GM19239 (cell line): ENCODE measurements at regions not wholly inside any gene's neighbourhood (a gene's known extent, or its start where the extent isn't known, plus 50 kb on each side); places are given as distances from the start of the nearest gene placed in this dataset.
"Not testable (repeated sequence)": the region's sequence is repeated elsewhere in the genome, so short reads cannot be mapped to it uniquely, and the experiment has no call there.

Source experiments
- DNase-seq: peaks from one replicate; pipeline ENCODE4 v3.0.0; 2011; ENCODE audit warnings: low spot score; ENCODE audit not compliant: insufficient read length
- FAIRE-seq: peaks from 2 replicates; lab custom pipeline; 2011; peaks lifted over from hg19 to GRCh38; lab: Jason Lieb, UNC

DNA sequence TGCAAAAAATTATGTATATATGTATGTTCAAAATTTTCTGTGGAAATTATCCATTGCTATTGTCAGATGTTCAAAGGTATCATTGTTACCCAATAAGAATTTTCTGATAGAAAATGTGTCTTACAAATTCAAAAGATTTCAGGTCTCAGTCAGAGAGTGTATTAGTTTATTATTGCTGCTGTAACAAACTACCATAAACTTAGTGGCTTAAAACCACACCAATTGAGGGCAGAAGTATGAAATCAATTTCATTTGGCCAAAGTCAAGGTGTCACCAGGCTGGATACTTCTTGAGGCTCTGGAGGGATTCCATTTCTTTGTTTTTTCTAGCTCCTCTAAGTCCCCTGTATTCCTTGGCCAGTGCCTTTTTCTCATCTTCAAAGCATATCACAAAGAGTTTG lies 914.4 kb upstream of the ROBO1 start:
- FAIRE-seq (no peak), DNase-seq (no peak)

DNA sequence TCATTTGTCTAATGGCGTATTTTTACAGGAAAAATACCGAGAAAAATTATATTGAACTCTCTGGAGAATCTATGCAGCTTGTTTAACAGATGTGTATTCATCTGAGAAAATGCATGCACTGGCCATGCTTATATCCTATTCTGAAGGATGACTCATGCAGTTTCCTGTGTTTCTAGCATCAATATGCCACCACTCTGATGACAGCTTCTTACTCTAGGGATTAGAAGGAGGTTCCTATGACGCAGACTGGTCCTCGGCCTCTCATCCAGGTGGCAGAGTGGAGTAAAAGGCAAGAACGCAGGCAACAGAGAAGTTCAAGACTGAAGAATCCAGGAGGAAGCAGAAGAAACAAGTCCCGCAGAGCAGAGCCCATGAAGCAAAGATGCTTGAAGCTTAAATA lies 910.0 kb upstream of the ROBO1 start:
- FAIRE-seq (no peak), DNase-seq (no peak)

DNA sequence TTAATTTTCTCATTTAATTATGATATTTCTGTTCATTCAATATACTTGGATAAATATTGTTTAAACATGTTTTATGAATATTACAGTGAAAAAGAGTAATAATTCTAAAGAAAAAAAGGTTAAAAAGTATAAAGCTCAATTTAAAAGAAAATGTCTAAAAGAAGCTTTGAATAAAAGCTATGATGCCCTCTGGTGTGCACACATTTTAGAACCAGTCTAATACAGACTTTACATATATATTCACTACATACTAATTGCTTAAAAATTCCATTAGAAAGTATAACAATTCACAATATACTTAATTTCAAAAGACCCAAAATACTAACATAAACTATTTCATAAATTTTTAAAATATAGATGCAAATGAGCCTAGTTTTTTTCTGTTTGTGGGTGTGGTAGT lies 909.1 kb upstream of the ROBO1 start:
- FAIRE-seq (no peak), DNase-seq (no peak)

DNA sequence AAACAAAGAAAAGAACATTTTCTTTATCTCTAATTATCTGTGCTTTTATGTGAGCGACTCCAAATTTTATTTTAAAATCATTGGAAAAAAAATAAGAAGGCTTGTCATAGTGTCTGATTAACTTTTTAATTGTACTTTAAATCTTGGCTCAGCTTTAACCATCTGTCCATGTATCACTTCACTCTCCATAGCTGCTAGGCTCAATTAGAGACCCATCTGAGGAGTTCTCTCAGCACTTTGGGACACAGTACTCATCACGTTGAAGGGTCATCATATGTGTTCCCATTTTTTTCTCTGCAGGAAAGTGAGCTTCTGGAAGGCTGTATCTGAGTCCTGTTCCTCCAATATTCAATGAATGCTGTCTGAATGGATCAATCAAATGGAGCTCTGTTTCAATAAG lies 908.5 kb upstream of the ROBO1 start:
- no peak for FAIRE-seq
- no peak for DNase-seq

DNA sequence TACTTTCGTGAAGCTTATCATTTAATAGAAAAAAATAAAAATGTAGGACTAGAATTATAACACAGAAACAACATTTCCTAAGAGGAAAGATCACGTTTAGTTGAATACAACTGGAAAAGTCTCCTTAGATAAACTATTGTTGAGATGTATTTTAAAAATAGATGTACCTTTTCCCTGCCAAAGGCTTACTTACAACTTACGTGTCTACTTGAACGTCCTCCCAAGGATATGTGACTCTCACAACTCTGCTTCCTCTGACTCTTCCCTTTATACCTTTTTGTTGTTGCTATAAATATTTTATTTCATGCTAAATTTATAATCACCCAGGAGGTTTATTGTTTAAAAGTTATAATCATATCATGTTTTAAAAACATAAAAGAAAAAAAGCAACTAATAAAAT lies 908.0 kb upstream of the ROBO1 start:
- DNase-seq, result no peak
- FAIRE-seq, result no peak

DNA sequence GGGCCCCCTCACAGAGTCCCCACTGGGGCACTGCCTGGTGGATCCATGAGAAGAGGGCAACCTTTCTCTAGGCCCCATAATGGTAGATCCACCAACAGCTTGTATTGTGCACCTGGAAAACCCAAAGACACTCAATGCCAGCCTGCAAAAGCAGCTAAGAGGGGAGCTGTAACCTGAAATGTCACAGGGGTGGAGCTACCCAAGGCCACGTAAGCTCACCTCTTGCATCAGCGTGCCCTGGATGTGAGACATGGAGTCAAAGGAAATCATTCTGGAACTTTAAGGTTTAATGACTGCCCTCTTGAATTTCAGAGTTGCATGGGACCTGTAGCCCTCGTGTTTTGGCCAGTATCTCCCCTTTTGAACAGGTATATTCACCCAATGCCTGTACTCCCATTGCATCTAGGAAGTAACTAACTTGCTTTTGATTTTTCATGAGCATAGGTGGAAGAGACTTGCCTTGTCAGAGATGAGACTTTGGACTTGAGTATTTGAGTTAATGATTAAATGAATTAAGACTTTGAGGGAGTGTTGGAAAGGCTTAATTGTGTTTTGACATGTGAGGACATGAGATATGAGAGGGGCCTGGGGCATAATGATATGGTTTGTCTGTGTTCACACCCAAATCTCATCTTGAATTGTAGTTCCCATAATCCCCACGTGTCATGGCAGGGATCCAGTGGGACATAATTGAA lies 900.9 kb upstream of the ROBO1 start:
- DNase-seq (no peak), FAIRE-seq (no peak)

DNA sequence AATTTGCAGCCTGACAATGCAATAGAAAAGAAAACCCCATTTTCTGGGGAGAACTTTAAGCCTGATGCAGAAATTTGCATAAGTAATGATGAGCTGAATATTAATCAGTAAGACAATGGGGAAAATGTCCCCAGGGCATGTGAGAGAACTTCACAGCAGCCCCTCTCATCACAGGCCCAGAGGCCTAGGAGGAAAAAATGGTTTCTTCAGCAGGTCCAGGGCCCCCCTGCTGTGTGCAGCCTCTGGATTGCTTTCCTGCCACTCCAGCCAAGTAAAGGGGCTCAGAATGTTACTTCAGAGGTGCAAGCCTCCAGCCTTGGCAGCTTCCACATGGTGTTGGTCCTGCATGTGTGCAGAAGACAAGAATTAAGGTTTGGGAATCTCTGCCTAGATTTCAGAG lies 900.3 kb upstream of the ROBO1 start:
- DNase-seq, result no peak
- FAIRE-seq, result no peak

DNA sequence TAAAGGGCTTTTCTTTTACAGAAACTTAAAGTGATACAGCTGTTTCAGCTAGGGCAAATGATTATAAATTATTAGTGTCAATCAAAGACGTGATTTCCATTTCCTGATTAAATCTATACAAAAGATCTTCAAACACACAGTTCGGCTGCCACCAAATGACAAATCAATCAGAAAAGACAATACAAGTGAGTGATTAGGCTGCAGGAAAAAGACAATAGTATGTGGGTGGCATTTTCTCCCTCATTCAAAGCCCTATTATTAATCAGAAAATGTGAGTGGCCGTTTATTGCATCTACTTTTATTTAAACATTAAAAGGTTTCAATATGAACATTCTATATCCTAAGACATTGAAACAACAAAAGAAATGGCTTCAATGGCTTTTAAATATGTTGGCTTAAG lies 895.6 kb upstream of the ROBO1 start:
- FAIRE-seq (no peak), DNase-seq (no peak)

DNA sequence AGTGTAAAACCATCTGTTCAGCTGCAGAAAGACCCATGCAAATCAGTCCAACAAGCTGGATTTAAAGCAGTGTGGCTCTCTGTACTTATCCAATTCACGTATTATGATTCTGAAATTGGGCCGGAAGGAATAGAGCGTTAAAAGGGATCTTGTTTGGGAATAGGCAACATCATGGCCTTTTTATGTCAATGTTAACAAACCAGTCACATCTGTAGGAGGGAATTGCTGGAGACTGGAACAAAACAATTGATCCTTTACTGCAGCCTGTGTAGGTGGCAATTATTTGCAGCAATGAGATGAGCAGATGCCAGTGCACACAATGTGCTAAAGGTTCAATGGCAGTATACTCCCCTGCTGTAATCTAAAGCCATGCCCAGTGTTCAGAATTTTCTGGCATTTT lies 887.4 kb upstream of the ROBO1 start:
- no peak for DNase-seq
- FAIRE-seq, result no peak

DNA sequence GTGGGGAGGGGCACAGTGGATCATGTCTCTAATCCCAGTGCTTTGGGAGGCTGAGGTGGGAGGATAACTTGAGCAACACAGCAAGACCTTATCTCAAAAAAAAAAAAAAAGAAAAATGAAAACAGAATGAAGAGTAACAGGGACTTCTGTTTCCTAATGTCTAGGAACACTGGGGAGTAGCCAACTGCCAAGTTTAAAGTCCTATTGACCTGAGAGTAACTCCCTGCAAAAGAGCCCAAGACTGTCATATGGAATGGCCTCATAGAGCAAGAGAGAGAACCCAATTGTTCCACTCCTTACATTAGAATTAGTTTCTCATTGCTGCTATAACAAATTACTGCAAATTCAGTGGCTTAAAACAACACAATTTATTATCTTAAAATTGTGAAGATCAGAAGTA lies 881.4 kb upstream of the ROBO1 start:
- FAIRE-seq (no peak), DNase-seq (no peak)

DNA sequence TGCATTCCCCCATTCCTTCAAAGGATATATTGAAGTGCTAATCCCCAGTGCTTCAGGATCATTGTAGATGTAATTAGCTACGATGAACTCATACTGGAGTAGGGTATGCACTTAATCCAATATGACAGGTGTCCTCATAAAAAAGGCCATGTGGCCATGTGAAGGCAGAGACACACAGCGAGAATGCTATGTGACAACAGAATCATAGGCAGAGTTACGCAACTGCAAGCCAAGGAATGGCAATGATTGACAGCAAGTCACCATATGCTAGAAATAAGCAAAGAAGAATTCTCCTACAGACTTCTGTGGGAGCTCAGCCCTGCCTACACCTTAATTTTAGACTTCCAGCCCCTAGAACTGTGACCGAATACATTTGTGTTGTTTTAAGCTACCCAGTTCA lies 875.6 kb upstream of the ROBO1 start:
- FAIRE-seq (no peak), DNase-seq (no peak)

DNA sequence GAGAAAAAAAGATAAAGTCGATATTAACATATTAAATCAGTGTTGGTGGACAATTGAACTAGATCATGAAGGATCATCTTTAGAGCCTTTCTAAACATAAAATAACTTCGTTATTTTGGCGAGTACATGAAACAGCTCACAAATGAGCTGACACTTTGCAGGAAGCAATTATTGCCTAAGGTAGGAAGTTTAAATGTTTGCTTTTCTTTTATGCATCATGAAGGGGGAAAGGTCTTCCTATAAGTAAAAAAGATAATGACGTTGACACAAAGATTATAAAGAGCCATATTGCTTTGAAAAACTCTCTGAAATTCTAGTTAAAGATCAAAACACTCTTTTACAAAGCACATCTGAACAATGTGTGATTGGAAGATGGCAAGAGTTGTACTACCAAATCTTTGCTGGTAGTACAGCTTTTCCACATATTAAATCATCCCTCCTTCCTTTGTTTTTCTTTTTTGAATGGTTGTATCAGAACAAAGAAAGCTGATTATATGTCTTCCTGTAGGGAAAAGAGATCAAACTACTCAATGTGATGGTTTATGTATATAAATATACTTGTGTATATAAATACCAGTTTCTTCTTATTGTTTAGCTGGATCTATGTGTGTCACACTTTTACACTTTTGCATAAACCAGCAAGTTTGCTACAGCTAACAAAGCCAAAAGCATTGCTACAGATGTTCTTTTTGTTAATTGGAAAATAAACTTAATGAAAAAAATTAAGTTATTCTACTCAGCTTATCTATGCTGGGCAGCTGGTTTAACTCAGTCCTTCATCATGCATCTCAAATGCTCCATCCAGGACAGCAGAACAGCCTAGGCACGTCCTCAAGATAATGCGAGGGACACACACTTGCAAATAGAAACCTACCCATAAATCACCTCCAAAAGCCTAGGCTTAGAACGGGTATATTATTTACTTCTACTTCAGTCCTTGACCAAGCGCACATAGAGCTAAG lies 850.8 kb upstream of the ROBO1 start:
- DNase-seq, result no peak
- FAIRE-seq, result no peak

DNA sequence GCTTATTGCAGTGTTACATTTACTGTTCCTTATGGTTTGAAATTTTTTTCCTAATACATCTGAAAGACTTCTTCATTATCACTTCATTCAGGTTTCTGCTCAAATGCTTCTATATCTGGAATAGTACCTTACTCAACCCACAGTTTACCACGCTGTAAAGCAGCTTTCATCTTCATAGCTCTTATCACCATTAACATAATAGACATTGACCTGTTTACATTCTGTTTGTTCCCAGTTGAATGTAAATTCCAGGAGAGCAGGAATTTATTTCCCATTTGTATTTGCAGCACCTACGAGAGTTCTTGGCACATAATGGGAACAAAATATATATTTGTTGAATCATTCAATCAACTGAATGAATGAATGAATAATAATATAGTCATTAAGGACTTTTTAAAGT lies 844.6 kb upstream of the ROBO1 start:
- FAIRE-seq (no peak), DNase-seq (no peak)

DNA sequence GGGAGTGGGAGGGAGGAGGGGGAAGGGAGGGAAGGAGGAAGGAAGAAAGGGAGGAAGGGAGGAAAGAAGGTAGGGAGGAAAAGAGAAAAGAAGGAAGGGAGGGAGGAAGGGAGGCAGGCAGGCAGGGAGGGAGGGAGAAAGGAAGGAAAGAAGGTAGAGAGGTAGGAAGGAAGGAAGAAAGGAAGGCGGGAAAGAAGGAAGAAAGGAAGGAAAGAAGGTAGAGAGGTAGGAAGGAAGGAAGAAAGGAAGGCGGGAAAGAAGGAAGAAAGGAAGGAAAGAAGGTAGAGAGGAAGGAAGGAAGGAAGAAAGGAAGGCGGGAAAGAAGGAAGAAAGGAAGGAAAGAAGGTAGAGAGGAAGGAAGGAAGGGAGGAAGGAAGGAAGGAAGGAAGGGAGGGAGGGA lies 840.3 kb upstream of the ROBO1 start:
- not testable (repeated sequence) for FAIRE-seq, DNase-seq

DNA sequence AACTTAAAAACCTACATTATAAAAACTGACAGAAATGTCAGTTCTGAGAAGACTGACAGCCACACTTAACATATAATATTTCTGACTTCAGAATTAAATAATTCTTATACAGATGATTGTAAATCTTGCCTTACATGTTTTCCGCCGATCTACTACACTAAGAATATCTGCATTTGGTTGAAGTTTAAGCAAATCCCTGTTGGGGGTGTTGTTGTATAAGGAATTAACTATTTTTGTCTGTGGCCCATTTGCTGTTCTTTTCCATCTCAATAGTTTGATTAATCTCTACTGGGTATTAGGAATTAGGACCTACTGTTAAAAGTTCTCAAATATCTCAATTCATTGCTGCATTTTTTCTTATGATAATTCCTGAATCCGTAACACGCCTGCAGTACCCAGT lies 838.3 kb upstream of the ROBO1 start:
- FAIRE-seq (no peak), DNase-seq (no peak)

DNA sequence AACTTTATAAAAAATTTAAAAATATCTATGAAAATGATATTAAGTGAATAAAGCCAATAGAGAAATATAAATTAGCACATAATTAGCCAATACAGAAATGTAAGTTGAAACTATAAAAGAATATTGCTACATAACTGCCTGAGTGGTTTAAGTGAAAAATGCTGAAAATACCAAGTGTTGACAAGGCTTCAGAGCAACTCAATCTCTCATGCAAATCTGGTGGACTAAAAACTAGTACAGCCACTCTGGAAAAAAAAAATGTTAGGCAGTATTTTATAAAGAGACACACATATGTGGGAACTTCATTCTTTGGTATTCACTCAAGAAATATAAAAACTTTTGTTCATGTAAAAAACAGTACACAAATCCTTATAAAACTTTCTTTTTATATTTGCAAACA lies 833.7 kb upstream of the ROBO1 start:
- no peak for FAIRE-seq
- no peak for DNase-seq

DNA sequence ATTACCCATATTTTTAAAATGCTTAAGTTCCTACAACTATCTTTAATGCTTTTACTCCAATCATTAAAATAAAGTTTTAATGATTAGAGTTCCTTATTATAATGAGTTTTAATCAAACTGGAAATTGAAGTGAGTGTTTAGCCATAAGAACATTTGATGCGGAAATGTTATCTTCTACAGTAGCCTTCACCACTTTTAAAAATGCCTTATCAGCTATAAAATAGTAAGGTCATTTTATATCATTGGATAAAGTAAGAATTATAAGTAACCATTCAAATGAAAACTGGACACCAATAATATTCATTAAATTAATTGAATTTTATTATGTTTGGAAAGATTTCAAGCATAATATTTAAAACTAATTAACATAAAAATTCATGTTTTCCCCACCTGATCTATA lies 825.0 kb upstream of the ROBO1 start:
- DNase-seq, result no peak
- no peak for FAIRE-seq

DNA sequence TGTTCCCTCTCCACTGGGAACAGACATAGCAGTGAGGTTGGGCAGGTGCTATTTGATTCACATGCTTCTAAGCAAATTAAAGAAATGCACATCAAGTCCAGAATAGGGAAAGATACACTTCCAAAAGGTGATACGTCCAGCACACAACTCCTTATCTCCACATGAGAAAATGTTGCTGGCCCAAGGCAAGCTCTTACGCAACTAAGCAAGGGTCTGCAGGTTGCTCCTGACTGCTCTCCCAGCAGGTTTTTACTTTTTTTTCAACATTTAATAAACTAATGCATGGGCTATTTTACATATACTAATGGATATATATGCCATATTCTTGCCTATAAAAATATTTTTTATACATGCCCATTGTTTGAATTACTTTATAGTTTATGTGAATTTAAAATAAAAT lies 818.5 kb upstream of the ROBO1 start:
- FAIRE-seq, result no peak

DNA sequence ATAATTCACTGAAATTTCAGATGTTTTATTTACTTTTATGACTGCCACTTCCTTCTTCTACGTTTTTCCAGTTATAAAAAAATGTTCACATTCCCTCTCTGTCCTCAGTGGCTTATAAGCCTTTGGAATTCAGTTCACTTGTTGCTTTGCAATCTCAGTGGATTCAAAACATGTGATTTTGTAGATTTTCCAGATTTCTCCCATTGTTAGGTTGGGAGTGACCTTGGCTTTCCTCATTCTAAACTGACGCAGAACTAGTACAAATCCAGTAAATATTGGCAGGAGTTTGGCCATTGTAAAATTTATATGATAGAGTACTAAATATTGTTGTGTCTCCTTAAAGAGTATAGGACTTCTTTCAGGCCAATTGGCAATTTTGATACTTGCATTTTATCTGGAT lies 812.3 kb upstream of the ROBO1 start:
- DNase-seq, result no peak
- no peak for FAIRE-seq

More for the DNA sequence above, 818.5 kb upstream of the ROBO1 start:
- no peak for DNase-seq

DNA sequence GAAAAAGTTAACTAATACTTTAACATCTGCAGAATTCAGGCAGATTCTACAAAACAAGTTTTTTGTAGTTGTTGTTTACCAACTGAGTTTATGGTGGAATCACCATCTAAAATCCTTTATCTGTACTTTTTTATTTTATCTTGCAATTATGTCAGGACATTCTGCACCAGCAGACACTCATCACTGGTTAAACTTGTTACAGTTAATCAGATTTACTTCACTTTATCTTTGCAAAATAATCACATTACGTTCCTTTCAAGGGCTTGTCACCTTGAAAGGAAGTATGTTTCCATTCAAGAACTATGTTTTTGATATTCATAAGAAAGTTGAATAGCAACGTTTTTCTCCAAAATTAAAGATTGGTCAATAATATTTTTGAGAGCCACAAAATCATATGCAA lies 796.6 kb upstream of the ROBO1 start:
- DNase-seq (no peak), FAIRE-seq (no peak)

DNA sequence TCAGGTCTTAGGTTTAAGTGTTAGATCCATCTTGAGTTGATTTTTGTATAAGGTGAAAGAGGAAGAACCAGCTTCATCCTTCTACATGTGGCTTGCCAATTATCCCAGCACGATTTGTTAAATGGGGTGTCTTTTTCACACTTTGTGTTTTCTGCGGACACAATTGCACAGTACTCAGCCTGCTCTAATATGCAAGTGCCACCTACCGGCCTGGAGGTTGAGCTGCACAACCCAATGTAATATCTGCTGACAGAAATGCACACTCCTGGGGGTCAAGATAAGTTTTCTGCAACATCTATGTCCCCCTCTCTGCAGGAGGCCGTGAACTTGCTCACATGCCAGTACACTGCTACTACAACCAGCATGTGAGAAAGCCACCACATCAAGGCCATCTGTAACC lies 791.9 kb upstream of the ROBO1 start:
- FAIRE-seq, result no peak

DNA sequence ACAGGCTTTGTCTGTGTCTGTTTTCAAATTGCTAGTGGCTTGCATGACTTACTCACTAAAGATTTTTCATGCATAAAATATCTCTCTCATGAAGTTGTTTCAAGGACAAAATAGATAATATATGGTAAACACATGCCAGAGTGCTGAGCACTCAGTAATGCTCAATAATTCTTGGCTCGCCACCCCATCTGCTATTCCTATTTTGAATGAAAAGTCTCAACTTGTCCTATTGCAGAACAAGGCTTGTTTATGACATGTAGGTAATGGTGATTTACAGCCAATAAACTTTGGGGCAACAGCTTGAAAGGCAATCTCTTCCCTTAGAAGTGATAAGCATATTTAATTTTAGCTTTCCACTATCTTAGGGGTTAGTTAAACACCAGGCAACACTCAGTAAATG lies 789.0 kb upstream of the ROBO1 start:
- FAIRE-seq, result no peak
- no peak for DNase-seq

More for the DNA sequence above, 791.9 kb upstream of the ROBO1 start:
- no peak for DNase-seq
